Vagina (tissue), 2 donors: ENCODE measurements at regions not wholly inside any gene's neighbourhood (a gene's known extent, or its start where the extent isn't known, plus 50 kb on each side); places are given as distances from the start of the nearest gene placed in this dataset.

ENCODE experiments used
- DNase-seq, 2 donors: peaks; one replicate each; pipeline ENCODE4 v3.0.0-alpha.2; 2017; ENCODE audit errors: extremely low spot score in 2 of 2
- H3K27ac ChIP-seq: fragments of 200-600 bp; sonication (generic); one replicate; pipeline ENCODE4 v1.5.1; 2019
- H3K27me3 ChIP-seq: fragments of 200-600 bp; sonication (generic); one replicate; pipeline ENCODE4 v1.5.1; 2019
- H3K36me3 ChIP-seq, 2 donors: fragments of 200-600 bp; sonication (generic); one replicate each; pipeline ENCODE4 v1.5.1; 2017 to 2019
- H3K4me1 ChIP-seq: fragments of 200-600 bp; sonication (generic); one replicate; pipeline ENCODE4 v1.5.1; 2019
- H3K4me3 ChIP-seq, 2 donors: fragments of 200-600 bp; sonication (generic); 1 replicate in 1 of 2; 2 replicates in 1 of 2; pipeline ENCODE4 v1.5.1; 2016 to 2019
- H3K9me3 ChIP-seq: fragments of 200-600 bp; sonication (generic); one replicate; pipeline ENCODE4 v1.5.1; 2019
- CTCF ChIP-seq, 3 experiments: fragments of 450-650 bp in 2 of 3; fragments of 200-600 bp in 1 of 3; sonication (generic) in 1 of 3; IDR thresholded peaks; one replicate each; pipeline ENCODE4 v1.5.1; 2017 to 2019; ENCODE audit warnings: antibody characterized with exemption in 3 of 3, mild to moderate bottlenecking in 2 of 3, moderate library complexity in 2 of 3
- POLR2A ChIP-seq, 2 donors: fragments of 450-650 bp; IDR thresholded peaks; one replicate each; pipeline ENCODE4 v1.6.1; 2017; ENCODE audit warnings: antibody characterized with exemption in 2 of 2, mild to moderate bottlenecking in 2 of 2, moderate library complexity in 2 of 2
- POLR2AphosphoS5 ChIP-seq, 2 donors: sonication (generic); formaldehyde crosslinking; IDR thresholded peaks; one replicate each; pipeline ENCODE4 v1.9.0; 2017; ENCODE audit warnings: antibody characterized with exemption in 2 of 2, mild to moderate bottlenecking in 2 of 2, low read depth in 1 of 2; ENCODE audit not compliant: insufficient read depth in 1 of 2
- intact Hi-C: fragments of 100-400 bp; cut with DNase I; formaldehyde crosslinking; loops from one replicate; pipeline ENCODE4 v1.15.1; 2023

- intact Hi-C loops = no loop called here
- H3K4me1 ChIP-seq = no peaks in the 10 kb centered on the region
- no peaks in the 10 kb centered on the region for H3K27me3 ChIP-seq
- no peaks in the 10 kb centered on the region for H3K9me3 ChIP-seq
- no peak for TF ChIP-seq POLR2A (IDR thresholded peaks at IDR 0.05)
- no peak for TF ChIP-seq POLR2AphosphoS5 (IDR thresholded peaks at IDR 0.05; ENCODE audit: insufficient read depth in 1 of 2, low read depth in 1 of 2)
- TF ChIP-seq CTCF (IDR thresholded peaks at IDR 0.05) = no peak
- no peak overlapping the region for H3K4me3 ChIP-seq
- no peaks in the 10 kb centered on the region for H3K36me3 ChIP-seq
- H3K27ac ChIP-seq = no peak overlapping the region
- DNase-seq = no peak
Measured at GRCh38 chr11:16685914-16686313, 52.5 kb upstream of the C11orf58 start.

GRCh38 chr11:16678466-16679116, 59.9 kb upstream of the C11orf58 start:
- TF ChIP-seq CTCF (IDR thresholded peaks at IDR 0.05) = no peak
- no peak for TF ChIP-seq POLR2AphosphoS5 (IDR thresholded peaks at IDR 0.05; ENCODE audit: insufficient read depth in 1 of 2, low read depth in 1 of 2)
- TF ChIP-seq POLR2A (IDR thresholded peaks at IDR 0.05) = no peak
- Histone ChIP-seq H3K27ac (no peak overlapping the region), H3K27me3 (no peaks in the 10 kb centered on the region), H3K9me3 (no peaks in the 10 kb centered on the region), H3K36me3 (no peaks in the 10 kb centered on the region), H3K4me3 (no peak overlapping the region), H3K4me1 (no peaks in the 10 kb centered on the region)
- DNase-seq = no peak
- intact Hi-C loops = no loop called here

- intact Hi-C loops = no loop called here
Measured at GRCh38 chr11:16669799-16670415, 68.5 kb upstream of the C11orf58 start.

GRCh38 chr11:16632295-16633200, 105.9 kb upstream of the C11orf58 start:
- TF ChIP-seq CTCF (IDR thresholded peaks at IDR 0.05) = no peak
- TF ChIP-seq POLR2AphosphoS5 (IDR thresholded peaks at IDR 0.05; ENCODE audit: insufficient read depth in 1 of 2, low read depth in 1 of 2) = no peak
- no peak for TF ChIP-seq POLR2A (IDR thresholded peaks at IDR 0.05)
- intact Hi-C loops = no loop called here
- H3K4me1 ChIP-seq = no peaks in the 10 kb centered on the region

More at GRCh38 chr11:16669799-16670415, 68.5 kb upstream of the C11orf58 start:
- Histone ChIP-seq H3K36me3 (no peaks in the 10 kb centered on the region), H3K27ac (no peak overlapping the region), H3K4me1 (no peaks in the 10 kb centered on the region), H3K27me3 (no peaks in the 10 kb centered on the region), H3K4me3 (no peak overlapping the region), H3K9me3 (no peaks in the 10 kb centered on the region)
- DNase-seq = no peak
- TF ChIP-seq POLR2A (IDR thresholded peaks at IDR 0.05) (no peak), CTCF (IDR thresholded peaks at IDR 0.05) (no peak), POLR2AphosphoS5 (IDR thresholded peaks at IDR 0.05; ENCODE audit: insufficient read depth in 1 of 2, low read depth in 1 of 2) (no peak)

More at GRCh38 chr11:16632295-16633200, 105.9 kb upstream of the C11orf58 start:
- no peak overlapping the region for H3K27ac ChIP-seq
- no peaks in the 10 kb centered on the region for H3K27me3 ChIP-seq
- H3K9me3 ChIP-seq = no peaks in the 10 kb centered on the region
- no peak for DNase-seq
- no peak overlapping the region for H3K4me3 ChIP-seq
- H3K36me3 ChIP-seq = no peaks in the 10 kb centered on the region
